OCI-LY1 (cell line): ENCODE measurements at regions not wholly inside any gene's neighbourhood (a gene's known extent, or its start where the extent isn't known, plus 50 kb on each side); places are given as distances from the start of the nearest gene placed in this dataset.

ENCODE experiments used
- CTCF ChIP-seq: fragments of 200-600 bp; sonication (generic), shearing (Covaris generic); IDR thresholded peaks from 2 replicates; pipeline ENCODE4 v1.5.1; 2017; ENCODE audit warnings: mild to moderate bottlenecking, antibody characterized with exemption, low read length, moderate library complexity, mixed read lengths
- EZH2 ChIP-seq: fragments of 200-600 bp; sonication (generic), shearing (Covaris generic); IDR thresholded peaks from 2 replicates; pipeline ENCODE4 v1.8.0; 2017; ENCODE audit warnings: borderline replicate concordance, mixed run types, mild to moderate bottlenecking, antibody characterized with exemption, low read length, moderate library complexity, mixed read lengths

- TF ChIP-seq CTCF = no peak
- TF ChIP-seq EZH2 = no peak
Observed at GRCh38 chr3:118168175-118168574, 866.5 kb downstream of the IGSF11 start.
